HUDEP-2 (cell line): ENCODE measurements at regions not wholly inside any gene's neighbourhood (a gene's known extent, or its start where the extent isn't known, plus 50 kb on each side); places are given as distances from the start of the nearest gene placed in this dataset.
"Not testable (repeated sequence)": the region's sequence is repeated elsewhere in the genome, so short reads cannot be mapped to it uniquely, and the experiment has no call there.

Source experiments
- DNase-seq, 76 experiments: peaks; one replicate each; lab custom pipeline; 2025; ENCODE audit not compliant: unreplicated experiment in 76 of 76; lab: John Stamatoyannopoulos, UW

DNA sequence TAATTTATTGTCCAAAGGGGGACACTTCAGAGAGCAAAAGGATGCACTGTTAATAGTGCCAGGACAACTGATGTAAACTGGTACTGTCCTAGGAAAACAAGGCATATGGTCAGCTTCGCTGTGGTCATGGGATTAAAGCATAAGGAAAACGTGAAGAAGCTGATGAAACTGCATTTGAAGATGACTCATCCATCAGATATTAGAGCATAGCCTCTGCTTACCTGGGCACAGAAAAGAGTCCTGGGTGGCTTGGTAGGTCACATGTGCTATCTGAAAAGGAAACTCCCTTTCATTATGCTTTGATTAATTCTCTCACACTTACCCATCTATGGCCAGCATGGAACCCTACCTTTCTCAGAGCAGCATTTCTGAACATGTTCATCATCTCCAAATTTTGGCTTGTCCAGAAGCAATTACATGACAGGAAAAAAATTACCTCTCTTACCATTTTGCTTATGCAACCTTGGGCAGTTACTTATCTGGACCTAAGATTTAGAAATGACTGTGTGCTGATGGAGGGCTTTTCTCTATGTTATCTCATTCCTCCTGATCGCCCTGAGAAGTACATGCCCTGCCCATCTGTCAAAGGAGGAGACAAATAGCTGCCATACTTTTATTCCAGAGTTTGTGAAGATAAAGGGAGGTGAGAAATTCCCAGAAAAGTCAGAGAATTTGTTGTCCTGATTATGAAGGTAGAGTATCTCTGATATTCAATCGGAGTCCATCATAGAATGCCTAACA lies 275.3 kb upstream of the SLC14A2 start:
- DNase-seq, result no peak

GRCh38 chr18:45340884-45341283 lies 274.4 kb upstream of the SLC14A2 start:
- DNase-seq, result no peak

DNA sequence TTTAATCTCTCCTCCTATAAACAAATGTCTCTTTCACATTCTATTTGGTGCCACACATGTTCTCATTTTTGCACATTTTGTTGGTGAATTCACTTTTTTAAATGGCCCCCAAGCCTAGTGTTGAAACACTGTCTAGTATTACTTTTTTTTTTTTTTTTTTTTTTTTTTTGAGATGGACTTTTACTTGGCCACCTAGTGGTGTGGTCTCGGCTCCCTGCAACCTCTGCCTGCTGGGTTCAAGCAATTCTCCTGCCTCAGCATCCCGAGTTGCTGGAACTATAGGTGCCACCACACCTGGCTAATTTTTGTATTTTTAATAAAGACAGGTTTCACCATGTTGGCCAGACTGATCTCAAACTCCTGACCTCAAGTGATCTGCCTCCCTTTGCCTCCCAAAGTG lies 273.8 kb upstream of the SLC14A2 start:
- DNase-seq, result no peak

- no peak for DNase-seq
These were observed 273.1 kb upstream of the SLC14A2 start for GRCh38 chr18:45342166-45342565.

DNA sequence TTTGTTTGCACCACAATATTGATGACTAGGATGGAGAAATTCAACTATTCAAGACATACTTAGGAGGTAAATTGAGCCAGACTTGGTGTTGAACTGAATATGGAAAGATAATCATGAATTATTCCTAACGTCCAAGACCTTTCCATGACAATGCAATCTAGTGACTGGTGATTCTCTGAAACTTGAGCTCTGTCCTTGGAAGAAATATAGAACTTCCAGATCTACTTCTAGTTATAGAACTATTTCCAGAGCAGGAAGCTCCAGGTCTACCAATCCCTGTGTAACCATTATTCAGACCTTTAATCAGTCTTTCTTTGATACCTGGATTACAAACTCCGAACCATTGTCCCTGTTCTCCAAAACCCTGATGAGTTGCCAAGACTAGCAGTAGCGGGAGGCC lies 272.6 kb upstream of the SLC14A2 start:
- DNase-seq, result no peak

GRCh38 chr18:45343365-45343764 lies 271.9 kb upstream of the SLC14A2 start:
- no peak for DNase-seq

DNA sequence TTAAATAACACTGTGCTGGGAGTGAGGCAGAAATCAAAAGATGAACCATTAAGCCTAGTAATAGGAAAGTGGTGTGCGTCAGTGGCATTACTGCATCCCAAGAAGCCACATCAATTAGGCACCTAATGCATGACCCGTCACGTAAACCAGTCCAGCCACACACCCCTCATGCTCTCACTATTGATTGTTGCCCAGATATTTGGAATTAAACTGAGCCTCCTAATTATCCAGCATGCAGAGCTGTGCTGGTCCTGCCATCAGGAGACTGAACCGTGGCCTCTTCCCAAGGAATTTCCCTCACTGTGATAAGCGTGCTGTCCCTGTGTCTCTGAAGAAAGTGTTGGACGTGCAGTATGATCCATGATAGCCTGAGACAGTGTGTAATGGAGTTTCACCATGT lies 270.6 kb upstream of the SLC14A2 start:
- DNase-seq, result not testable (repeated sequence)

GRCh38 chr18:45349019-45349418 lies 266.3 kb upstream of the SLC14A2 start:
- no peak for DNase-seq

GRCh38 chr18:45349467-45349866 lies 265.8 kb upstream of the SLC14A2 start:
- DNase-seq, result no peak

- DNase-seq, result no peak
These were observed 264.7 kb upstream of the SLC14A2 start for GRCh38 chr18:45350404-45351156.

GRCh38 chr18:45352874-45353273 lies 262.4 kb upstream of the SLC14A2 start:
- DNase-seq, result no peak

DNA sequence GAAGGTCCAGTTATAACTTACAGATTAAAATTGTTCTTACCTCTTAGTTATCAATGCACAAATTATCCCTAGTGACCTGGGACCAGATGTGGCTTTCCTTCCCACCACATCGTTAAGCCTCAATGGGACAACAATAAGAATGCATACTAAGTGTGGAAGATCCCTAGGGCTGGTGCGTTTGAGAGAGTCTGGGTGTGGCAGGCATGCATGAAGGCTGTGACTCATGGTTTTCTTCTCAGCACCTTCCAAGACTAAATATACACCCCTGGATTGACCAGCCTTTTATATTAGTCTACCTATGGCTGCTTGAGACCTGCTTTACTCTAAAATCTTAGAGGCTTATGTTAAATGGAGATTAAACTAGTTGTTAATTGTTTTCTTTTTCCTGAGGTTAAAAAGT lies 261.7 kb upstream of the SLC14A2 start:
- no peak for DNase-seq

DNA sequence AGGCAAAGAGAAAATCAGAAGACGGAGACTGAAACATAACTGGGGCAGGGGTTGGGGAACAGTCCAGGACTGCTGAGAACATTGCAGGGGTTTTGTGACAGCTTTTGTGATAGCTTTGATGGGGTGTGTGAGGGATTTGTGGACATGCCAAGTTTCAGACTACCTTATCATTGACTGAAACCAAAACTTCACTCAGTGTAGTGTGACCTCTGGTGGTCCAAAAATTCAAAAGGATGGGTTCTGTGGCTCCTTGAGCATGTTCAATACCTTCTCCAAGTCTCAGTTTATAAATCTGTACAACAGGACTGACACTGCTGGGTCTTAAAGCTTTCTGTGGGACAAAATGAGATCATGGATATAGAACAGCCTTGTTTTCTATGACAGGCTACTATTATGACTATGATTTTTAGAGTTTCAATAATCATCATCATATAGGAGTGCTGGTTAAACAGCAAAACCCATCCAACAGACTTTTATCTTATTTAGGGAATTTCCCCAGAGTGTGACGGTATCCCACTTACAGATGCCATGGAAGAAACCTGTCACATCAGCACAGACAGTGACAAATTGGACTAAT lies 259.2 kb upstream of the SLC14A2 start:
- DNase-seq, result no peak

DNA sequence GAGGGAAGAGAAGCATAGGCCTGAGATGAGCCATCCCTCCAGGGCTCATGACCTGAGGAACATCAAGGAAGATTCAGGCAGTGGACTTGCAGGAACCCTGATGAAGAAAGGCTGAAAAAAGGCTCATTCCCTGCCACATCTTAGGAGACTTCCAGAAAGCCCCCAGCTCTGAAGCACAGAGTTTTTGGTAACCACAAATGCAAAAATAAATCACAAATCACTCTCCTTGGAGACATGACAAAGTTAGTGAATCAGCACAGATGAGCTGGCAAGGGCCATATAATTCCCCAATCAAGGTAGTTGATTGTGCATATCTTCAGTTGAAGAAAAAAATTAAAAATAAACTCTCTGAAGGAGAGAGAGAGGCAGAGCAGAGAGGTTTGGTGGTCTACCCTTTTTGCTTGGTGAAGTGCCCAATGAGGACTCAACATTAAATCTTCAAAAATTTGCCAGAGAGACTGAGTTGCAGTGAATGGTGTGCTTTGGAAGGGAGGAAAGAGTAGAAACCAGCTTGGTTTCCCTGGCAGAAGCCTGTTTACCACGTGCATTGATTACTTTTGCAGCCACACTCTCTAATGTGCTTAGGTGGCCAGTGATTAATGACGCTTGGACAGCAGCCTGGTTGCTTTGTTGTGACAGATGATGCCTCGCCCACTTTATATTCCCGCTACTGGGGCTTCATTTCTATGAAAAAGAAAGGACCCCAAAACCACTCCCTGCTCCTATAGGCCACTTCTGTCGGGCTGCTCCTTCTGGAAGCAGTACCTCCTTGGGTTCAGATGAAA lies 257.4 kb upstream of the SLC14A2 start:
- DNase-seq, result no peak

DNA sequence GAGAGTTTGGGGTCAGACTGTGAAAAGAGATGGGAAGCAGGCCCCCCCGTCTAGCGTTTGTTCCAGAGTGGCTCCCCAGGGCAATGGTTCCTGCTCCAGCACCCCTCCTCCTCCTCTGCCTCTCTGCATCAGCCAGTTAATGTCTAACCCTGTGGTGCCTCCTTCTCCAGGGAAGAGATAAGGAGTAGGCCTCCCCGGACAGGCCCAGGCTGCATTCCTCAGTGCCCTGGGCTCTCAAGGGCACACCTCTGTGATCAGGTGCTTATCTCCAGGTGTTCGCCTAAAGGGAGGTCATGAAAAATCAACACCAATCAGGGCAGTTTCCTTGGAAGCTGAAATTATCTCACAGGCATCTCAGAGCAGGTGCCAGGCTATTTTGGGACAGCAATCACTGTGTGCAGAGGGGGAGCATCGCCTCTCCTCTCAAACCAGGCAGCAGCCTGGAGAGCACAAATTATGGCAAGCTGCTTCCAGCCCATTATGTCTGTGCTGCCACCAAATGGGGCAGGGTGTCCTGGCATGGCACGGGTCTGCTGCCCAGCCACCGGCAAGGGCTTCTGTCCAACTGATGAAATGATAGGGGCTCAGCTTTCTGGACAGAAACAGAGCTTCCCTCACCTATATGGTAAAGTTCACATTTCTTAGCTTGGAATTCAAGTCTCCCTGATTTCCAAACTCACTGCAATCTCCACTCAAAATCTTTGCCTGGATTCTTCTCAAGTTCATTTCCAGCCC lies 255.8 kb upstream of the SLC14A2 start:
- no peak for DNase-seq

- no peak for DNase-seq
These were observed 254.0 kb upstream of the SLC14A2 start for GRCh38 chr18:45361125-45361851.

DNA sequence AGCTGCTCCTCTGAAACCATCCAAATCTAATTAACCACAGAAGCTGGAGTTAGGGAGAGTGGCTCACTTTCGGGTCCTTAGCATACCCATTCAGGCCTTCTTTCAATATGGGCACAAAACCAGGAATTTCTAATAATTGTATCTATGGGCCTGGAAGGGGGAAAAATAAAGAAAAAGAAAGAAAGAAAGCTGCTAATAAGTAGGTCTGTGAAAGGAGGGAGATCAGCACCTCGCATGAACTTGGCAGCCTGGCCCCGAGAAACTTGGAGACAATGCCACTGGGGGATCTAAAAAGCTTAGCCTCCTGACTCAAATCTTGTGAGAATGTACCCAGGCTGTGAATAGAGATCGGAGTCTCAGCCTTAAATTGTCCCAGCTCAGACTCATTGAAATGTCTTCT lies 252.1 kb upstream of the SLC14A2 start:
- no peak for DNase-seq

- no peak for DNase-seq
These were observed 249.4 kb upstream of the SLC14A2 start for GRCh38 chr18:45365835-45366234.

GRCh38 chr18:45370255-45371010 lies 244.8 kb upstream of the SLC14A2 start:
- DNase-seq, result no peak
